GM21786 (cell line): ENCODE measurements at regions not wholly inside any gene's neighbourhood (a gene's known extent, or its start where the extent isn't known, plus 50 kb on each side); places are given as distances from the start of the nearest gene placed in this dataset.
"Not testable (repeated sequence)": the region's sequence is repeated elsewhere in the genome, so short reads cannot be mapped to it uniquely, and the experiment has no call there.

Experiments
- ATAC-seq: cut with Tn5 transposase; IDR thresholded peaks from one replicate; pipeline ENCODE4 v1.9.1; 2021; ENCODE audit not compliant: unreplicated experiment

DNA sequence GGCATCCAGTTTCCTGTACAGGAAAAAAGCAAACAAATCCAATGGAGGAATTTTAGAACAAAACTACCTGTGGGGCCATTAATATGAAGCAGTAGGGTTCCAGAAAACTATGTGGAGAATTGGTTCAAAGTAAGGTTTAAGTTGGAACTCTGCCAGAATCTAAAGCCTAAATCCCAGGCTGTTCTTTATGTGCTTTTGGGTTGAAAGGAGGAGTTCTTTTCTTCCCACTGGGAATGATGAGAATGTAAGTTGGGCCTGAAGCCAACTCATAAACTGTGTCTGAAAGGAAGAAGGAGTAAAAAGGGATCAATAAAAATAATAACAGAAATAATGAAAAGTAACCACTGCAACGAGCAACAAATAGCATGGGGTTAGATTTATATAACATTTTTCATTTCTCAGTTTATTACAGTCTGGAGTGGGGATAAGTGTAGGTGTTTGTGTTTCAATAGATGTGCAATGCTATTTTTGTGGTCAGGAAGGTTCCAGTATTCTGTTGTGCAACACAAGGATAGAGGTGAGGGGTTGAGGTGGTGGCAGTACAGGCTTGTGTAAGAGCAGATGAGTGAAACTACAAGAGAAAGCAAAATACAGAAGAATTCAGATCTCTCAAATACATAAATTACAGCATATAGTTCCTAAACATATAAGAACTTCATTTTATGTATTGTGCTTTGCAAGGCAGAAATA lies 373.6 kb downstream of the EMP1 start:
- no peak for ATAC-seq

DNA sequence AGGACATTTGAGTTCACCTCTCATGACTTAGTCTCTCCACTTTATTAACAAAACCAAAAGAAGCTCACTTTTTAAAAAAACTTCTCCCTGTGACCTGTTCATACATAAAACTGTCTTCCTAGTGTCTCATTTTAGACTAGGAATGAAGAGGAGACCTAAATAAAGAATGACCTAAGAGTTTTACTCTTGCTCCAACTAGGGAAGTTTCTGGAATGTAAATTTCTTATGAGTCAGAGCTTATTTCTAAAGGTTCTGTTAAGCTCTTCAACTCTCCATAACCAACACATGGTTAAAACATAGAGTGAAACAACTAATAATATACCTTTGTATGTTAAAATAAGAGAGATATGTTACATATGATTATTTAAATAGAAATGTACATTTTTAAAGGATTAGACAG lies 369.8 kb downstream of the EMP1 start:
- ATAC-seq, result no peak

DNA sequence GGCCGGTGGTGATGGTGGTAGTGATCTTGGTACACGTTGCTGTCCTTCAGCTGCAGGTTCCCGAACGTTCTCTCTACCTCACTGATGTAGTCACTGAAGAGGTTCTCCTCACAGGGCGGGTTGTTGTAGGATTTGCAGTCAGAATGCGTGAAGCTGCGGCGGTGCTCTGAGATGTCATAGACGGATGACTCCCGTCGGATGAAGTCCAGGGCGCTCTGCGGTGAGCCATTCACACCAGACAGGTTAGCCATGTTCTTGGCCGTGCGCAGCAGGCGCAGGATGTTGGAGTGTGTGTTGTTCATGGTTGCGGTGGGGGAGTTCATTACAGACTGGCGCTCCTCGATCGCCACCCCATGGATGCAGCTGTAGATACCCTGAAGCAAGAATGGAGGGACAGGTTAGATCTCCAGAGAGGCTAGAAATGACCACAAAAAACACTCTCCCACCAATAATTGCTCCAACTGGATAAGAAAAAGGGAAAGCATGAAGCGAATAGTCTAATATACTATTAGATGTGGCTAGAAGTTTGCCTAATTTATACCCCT lies 367.8 kb downstream of the EMP1 start:
- ATAC-seq, result no peak

DNA sequence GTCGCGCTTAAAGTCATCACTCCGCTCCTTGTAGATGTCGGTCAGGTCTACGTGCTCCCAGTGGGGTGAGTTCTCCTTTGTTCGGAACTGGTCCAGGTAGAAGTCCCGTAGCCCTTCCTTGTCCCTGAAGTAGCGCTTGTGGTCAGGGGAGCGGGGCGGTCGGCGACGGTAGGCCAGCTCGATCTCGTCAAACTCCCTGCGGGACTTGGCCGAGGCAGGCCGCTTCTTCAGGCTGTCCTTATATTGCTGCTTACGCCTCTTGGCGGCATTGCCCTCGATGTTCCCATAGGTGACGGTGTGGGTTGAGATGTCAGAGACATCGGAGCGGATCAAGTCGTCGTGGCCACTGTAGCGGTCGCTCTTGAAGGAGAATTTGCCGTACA lies 367.2 kb downstream of the EMP1 start:
- ATAC-seq, result no peak

DNA sequence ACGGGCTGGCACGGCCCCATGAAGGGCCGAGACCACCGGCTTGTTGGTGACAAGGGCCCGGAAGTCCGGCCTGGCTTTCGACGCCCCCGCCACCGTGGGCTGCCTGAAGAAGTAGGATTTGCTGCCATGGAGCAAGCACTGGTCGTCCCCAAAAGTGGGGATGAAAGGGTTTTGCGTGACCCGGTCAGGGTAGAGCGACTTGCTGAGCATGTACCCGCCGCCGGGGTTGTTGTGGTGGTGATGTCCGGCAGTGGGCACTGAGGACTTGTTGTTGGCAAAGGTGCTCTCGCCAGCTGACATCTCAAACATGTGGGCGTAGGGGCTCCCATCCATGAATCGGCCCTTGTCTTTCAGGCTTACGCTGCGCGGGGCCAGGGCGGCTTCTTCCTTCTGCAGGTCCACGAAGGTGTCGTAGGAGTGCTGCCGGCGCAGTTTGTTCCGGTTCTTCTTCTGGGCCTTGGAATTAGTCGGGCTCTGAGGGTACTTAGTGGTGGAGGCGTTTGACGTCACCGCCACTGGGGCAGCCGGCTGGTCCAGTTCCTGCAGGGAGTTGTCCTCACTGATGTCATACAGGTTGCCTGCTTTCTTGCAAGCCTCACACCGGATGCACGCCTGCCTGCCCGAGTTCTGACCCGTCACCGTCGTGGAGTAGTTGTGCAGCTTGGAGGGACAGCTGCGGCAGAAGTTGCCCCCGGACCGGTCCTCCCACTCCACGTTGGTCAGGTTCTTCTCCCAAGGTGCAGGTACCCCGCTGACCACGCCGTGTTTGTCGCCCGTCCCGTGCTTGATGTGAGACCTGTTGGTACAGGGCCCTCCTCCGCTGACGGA lies 366.6 kb downstream of the EMP1 start:
- no peak for ATAC-seq

DNA sequence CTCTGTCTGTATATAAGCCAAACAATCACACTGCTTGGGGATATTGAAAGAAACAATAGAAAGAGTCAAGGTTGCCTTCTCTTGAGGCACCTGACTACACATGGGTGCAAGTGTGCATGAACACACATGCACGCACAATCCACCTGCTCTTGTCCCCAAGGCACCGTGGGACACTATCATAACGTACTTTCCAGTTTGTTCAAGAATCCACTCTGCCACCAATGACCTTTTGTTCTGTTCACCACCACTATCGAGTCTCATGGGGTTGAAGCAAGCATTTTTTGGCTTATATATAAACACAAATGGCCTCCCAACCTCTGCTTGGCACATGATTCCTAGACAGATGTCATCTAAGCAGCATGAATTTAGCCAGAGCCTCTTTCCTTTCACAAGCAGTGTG lies 365.4 kb downstream of the EMP1 start:
- ATAC-seq, result no peak

DNA sequence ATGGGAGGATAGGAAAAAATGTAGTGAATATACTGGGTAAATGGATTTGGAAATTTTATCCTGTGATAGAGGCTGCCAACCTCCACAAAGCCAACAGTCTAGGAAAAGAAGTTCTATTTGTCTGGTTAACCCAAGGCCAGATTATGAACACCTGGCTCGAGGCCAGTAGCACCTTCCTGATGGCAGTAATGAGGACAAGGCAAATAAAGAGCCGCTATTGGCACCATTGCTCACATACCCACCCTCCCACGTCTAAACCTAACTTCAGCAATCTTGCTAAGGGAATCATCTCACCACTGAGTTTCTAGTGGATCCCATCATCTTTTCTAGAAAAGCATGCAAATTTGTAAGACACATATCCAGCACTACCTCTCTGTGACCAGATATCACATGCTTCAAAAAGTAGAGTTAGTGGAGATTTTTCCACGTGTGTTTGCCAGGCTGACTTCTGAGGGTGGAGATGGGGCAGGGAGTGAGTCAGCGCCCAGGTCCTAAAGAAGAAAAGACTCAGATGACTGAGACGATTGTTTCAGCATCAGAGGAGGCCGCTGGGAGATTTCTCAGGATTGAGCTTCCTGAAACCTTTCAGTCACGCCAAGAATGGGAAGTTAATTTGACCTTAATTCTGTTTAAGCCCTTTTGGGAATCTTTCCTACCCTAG lies 362.9 kb downstream of the EMP1 start:
- no peak for ATAC-seq

DNA sequence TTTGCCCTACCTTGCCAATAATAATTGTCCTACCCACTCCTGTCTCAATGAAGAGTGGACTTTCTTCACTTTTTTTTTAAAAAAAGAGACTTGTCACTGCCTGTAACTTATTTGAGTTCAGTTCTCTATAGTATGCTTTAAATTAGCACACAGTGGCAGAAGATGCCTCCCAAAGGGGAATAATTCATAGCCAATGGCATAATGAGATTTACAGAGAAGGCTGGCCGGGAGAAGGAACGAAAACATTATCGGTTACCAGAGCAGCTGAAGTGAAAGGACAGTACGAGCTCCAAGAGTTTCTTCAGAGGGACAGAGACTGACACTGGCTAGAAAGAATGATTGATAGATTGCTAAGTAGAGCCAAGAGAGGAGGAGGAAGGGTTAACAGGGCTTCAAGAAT lies 356.3 kb downstream of the EMP1 start:
- ATAC-seq, result no peak

DNA sequence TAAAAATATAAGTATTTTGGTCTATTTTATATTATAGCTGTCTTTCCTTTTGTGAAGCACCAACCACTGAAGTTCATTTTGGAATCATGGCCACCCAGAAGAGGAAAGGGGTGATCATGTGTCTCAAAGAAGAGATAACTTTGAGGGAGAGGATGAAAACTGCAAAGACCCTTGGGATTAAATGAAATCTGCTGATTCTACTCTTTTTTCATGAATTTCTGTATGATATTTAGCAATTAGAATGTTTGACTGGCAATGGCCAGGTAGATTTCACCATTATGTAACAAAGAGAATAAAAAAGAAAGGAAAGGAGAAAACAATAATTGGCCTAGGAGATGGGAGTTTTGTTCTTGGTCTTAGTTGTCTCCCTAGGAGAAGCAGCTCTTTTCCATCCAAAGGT lies 350.8 kb downstream of the EMP1 start:
- no peak for ATAC-seq

DNA sequence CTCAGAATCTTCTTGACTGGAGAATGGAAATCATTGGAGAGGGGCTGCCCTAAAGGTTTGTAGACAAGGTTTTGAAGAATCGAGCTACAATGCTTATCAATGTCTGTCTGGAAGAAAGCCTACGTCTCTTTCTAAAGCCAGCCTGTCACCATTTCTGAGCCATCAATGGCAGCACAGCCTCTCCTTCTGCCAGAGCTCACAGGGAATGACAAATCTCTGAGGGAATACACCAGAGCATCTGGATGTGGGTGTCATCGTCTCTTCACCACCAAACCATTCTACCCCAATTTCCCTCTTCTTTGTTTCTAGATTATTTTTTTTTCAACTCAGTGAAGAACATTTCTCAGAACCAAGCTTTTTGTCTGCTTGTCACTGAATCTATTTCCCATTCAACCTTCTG lies 349.7 kb downstream of the EMP1 start:
- ATAC-seq, result no peak

DNA sequence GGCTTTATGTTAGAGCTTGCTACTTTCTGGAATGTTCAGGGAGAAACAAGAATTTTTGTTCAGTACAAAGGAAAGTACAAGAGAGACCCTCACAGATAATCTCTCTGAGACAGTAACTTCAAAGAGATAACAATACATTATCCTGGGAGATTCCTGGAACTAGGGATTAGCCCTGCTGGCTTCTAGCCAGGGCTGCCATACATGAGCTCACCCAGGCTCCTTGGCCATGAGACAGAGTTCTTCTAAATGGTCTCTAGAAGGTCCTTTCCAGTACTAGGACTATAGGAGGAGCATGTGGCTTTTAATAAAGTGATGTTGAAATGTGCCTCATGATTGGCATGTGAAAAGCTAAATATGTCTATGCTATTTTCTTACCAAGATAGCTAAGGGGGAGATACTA lies 342.5 kb downstream of the EMP1 start:
- ATAC-seq, result no peak

DNA sequence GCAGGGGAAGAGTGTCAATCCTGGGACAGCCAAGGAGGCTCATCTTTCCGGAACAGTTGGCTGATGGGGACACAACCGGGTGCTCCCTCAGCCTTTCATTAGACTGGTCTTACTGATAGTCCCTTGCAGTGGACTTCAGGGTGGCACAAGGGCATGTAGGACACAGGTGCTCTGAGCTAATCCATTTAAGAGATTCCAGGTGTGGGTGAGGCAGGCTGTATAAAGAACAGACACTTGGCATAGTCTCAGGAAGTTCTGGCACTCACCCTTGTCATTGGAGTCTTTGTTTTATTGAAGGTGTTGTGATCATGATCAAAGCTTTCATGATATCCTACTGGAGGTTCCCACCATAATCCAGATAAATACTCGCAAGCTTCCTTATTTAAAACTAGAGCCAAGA lies 341.6 kb downstream of the EMP1 start:
- no peak for ATAC-seq

DNA sequence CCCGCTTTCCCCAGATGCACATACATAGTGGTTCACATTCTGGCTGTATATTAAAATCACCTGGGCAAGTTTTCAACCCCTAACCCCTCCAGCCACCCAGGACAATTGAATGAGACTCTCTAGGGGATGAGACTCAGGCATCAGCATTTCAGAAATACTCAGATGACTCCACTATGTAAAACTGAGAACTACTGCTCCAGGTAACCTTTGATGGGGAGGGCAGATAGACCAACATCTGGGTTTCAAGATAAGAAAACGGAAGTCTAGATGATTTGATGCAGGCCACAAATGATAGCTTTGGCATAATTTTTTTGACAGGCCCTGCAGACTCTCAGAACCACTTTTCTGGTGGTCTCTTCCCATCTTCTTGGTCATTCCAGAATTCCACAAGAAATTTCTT lies 341.1 kb downstream of the EMP1 start:
- ATAC-seq, result peak; percentile 60

DNA sequence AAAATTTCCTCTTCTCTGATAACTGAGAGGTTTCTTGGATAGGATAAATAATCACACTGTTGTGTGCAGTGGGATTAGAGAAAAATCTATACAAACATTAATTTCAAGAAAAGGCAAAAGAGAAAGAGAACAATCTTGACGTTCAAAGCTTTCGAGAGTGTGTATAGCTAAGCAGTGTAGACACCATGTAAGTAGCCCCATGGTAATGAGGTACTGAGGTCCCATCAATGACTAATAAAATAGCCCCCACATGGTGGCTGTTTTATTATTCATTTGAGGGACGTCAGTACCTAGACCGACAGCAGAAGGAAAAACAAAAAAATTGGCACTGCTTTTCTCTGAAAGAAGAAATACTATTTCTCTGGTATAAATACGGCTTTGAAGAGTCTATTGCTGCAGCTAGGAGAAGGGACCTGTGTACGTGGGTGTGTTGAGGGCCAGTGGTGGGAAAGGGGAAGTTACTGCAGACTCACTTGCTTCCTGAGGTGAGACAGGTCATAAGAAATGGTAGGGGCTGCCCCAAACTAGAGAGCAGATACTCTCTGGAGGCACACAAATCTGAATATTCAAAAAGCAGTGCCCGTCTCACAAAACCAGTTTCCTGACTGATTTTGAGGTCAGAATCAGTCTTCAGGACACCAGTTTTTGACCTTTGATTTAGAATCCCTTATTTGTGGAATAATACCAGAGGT lies 339.8 kb downstream of the EMP1 start:
- peak; percentile 96 for ATAC-seq

DNA sequence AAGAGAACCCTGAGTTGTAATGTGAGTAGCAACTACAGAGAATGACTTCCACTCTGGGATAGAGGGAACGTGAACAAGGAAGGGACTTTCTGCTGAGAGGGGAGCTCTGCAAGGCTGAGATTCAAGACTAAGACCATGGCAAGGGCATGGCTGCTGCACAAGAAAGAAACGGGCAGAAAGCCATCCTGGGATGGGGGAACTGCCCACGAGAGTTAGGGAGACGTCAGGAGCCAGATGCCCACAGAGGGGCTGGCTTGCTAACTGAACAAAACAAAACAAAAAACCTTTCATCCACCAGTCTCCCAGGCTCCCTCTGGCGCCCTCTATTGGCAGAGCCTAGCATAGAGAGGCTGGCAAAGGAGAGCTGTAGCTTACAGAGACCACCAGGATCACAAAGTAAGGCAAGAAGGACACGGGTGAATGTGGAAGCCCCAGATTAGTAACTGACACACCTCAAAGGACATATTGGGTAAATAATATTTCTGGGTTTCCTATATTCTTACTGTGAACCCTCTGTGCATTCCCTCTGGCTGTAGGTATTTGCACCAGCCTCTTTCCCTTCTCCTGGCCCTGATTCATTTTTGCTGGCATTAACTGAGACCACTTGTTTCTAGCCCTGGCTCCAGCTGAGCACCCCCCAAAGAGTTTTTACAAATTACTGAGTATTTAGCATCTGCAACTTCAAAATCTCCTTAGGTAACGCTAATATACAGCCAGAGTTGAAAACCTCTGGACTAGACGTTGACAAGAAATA lies 338.3 kb downstream of the EMP1 start:
- no peak for ATAC-seq

DNA sequence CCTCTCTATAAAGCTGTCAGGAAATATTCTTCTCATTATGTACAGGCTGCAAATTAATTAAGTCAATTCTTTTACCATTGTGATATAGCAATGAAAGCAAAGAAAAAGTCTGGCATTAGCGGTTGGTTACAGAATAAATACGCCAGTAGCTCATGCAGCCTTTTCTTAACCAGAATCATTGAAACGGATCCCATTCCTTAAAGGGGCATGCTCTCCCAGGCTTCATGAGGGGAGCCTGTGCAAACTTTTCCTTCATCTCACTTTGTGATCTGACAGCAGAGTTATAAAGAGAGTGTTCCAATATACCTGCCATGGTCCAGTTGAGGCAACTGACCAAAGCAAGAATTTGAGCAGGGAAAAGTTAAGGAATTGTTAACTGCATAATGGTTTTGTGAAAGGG lies 337.7 kb downstream of the EMP1 start:
- no peak for ATAC-seq

DNA sequence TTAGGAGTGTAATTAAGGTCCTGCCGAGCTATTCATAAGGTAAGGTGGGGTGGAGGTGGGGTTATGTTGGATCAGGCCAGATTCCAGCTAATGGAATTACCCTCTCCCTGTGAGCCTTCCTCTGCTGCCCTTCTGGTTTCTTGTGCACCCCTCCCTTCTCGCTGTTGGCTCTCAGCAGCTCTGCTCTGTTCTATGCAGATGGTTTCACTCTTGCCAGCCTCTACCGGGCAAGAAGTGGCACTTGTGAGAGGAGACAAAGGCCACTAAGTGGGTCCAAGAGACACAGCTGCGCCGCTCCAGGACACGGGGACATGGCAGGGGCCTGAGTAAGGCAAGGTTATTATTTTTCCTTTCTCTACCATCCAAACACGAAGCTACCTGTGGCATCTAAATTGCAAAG lies 334.4 kb downstream of the EMP1 start:
- ATAC-seq, result no peak

DNA sequence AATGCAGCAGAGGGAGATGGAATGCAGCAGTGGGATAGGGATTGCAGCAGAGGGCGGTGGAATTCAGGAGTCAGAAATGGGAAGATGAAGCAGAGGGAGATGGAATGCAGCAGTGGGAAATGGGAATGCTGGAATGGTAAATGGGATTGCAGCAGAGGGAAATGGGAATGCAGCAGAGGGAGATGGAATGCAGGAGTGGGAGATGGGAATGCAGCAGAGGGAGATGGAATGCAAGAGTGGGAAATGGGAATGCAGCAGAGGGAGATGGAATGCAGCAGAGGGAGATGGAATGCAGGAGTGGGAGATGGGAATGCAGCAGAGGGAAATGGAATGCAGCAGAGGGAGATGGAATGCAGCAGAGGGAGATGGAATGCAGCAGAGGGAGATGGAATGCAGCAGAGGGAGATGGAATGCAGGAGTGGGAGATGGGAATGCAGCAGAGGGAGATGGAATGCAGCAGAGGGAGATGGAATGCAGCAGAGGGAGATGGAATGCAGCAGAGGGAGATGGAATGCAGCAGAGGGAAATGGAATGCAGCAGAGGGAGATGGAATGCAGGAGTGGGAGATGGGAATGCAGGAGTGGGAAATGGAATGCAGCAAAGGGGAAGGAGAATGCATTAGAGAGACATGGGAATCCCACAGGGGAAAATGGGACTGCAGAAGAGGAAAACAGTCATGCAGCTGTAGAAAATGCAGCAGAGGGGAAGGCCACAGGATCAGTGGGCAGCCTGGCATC lies 329.8 kb downstream of the EMP1 start:
- ATAC-seq, result not testable (repeated sequence)

DNA sequence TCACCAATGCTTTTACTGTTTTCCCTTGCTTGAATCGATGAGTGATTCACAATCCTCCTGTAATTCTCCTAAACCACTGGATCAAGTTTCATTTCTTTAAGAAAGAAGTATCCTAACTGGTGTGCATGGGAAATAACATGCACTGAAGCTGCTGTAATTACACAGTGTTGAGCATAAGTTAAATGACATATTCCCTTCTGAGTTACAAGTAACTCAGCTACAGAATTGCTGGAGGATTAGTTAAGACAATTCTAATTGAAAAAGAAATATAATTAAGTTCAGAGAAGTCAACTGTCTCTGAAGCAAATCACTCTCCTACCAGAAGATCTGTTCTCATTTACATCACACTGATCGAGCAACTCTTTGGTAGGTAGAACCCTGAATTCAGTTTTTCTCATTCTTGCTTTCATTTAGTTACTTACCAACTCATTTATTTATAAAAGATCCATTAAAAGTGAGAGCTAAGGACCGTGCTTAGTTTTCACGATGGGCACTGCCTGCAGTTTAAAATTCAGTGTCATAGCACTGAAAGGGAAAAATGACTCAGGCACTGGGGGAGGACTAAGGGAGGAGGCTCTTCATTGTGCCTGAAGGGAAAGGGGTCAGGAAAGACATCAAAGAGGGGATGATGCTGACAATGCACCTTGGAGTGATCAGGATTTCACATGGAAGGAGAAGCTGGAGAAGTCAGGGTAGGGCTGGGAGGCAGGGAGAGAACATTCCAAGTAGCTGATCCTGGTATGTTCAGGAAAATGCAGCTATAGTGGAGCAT lies 327.2 kb downstream of the EMP1 start:
- ATAC-seq, result no peak
